NB4 (cell line): ENCODE measurements at regions not wholly inside any gene's neighbourhood (a gene's known extent, or its start where the extent isn't known, plus 50 kb on each side); places are given as distances from the start of the nearest gene placed in this dataset.

Experiments
- POLR2A ChIP-seq: IDR thresholded peaks from 2 replicates; pipeline ENCODE4 v1.6.1; 2011; ENCODE audit warnings: mild to moderate bottlenecking; ENCODE audit not compliant: insufficient read length; ENCODE audit errors: extremely low read depth
- TF ChIP-seq, protein P1 (sequence below): IDR thresholded peaks from one replicate; pipeline ENCODE4 v1.5.1; 2012; ENCODE audit warnings: low read depth, low read length

DNA sequence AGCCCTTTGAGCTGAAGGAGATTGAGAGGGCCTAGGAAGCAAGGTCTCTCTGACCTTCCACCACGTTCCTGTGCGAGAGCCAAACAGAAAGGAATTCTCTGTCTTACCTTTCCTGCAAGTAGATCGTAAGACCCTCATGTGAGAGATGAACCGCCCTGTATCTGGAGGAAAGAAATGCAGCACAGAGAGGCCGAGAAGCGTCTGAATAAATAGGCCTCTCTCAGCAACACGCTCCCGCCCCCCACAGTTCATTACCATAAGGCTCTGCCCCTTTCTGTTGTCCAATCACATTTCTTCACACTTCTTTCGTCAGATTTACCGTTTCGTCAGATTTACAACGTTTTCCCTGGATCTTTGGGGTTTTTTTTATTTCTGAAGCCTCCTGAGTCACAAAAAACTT lies 90.3 kb downstream of the BLID start:
- TF ChIP-seq, protein P1, sequence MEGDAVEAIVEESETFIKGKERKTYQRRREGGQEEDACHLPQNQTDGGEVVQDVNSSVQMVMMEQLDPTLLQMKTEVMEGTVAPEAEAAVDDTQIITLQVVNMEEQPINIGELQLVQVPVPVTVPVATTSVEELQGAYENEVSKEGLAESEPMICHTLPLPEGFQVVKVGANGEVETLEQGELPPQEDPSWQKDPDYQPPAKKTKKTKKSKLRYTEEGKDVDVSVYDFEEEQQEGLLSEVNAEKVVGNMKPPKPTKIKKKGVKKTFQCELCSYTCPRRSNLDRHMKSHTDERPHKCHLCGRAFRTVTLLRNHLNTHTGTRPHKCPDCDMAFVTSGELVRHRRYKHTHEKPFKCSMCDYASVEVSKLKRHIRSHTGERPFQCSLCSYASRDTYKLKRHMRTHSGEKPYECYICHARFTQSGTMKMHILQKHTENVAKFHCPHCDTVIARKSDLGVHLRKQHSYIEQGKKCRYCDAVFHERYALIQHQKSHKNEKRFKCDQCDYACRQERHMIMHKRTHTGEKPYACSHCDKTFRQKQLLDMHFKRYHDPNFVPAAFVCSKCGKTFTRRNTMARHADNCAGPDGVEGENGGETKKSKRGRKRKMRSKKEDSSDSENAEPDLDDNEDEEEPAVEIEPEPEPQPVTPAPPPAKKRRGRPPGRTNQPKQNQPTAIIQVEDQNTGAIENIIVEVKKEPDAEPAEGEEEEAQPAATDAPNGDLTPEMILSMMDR = no peak
- no peak for TF ChIP-seq POLR2A
